ENCODE measurements at regions not wholly inside any gene's neighbourhood (a gene's known extent, or its start where the extent isn't known, plus 50 kb on each side); places are given as distances from the start of the nearest gene placed in this dataset.
"Not testable (repeated sequence)": the region's sequence is repeated elsewhere in the genome, so short reads cannot be mapped to it uniquely, and the experiment has no call there.

DNA sequence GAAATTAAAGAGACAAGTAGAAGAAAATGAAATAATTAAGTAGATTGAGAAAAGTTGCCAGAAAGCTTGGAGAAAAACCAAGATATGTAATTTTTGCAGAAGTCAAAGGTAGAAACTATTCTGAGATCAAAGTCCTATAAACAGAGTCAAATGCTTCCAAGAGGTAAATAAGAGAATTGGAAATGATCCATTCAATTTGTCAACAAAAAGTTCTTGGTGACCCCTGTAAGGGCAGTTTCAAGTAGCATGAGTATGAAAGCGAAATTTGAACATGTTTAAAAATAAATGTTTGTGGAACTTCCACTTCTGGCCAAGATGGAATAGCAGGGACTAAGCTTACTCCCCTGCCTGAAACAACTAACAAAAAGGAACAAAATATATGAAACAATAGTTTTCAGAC lies 562.0 kb downstream of the SMARCA1 start:
- DNase-seq (ENCODE audit: low read depth in 3 of 3) = no peak

DNA sequence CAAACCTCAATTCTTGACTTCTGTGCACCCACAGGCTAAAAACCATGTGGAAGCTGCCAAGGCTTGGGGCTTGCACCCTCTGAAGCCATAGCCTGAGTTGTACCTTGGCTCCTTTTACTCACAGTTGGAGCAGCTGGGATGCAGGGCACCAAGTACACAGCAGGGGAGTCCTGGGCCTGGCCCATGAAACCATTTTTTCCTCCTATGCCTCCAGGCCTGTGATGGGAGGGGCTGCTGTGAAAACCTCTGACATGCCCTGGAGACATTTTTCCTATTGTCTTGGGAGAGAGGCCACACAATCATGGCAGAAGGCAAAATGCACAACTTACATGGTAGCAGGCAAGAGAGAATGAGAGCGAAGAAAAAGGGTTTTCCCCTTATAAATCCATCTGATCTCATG lies 568.6 kb downstream of the SMARCA1 start:
- DNase-seq (ENCODE audit: low read depth in 3 of 3) = not testable (repeated sequence)

DNA sequence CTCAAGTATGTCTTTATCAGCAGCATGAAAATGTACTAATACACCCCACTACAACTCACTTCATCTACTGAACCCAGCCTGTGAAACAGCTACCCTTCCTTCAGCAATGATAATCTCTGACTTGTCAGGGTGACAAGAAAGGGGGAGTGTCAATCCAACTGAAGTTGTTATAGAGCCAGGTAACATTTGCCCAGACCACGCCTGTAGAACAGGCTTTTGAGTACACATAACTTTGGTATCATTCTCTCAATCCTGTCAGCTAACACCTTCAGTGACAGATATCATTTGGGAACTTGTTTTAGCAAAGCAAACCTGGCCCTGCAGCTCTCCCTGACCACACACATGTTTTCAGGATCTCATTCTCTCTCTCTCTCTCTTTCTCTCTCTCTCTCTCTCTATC lies 592.2 kb downstream of the SMARCA1 start:
- no peak for DNase-seq (ENCODE audit: low read depth in 3 of 3)

DNA sequence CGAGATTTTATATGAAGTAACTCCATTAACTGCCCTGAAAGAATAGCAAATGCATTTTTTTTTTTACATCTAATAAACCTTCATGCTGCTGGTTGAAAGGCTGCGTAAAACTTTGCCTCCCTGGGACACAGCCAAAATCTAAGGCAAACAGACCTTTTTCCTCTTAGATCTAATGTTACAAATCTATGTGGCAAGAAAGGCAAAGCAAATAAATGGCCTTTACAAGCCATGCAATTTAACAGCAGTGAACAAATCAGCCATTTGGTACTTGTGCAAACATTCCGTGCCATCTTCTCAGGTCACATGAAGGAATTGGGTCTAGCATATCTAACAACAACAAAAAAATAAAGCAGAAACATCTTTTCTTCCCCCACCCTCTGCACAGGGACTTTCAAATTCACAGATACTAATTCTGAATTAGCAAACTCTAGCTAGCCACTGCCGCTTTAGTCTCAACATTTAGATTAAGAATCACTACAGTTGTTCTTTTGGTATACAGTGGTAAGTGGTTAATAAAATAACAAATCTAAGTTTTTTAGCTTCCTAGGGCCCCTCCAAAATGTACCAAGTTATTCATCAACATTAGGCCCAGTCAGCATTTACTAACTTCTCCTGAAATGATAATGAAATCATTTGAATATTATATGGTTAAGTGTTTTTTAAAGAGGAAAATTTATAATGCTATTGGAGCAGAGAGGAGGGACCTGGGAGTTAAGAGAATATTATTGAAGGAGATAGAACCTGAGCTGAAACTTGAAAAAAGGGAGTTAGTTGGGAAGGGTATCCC lies 593.8 kb downstream of the SMARCA1 start:
- no peak for DNase-seq (ENCODE audit: low read depth in 3 of 3)

DNA sequence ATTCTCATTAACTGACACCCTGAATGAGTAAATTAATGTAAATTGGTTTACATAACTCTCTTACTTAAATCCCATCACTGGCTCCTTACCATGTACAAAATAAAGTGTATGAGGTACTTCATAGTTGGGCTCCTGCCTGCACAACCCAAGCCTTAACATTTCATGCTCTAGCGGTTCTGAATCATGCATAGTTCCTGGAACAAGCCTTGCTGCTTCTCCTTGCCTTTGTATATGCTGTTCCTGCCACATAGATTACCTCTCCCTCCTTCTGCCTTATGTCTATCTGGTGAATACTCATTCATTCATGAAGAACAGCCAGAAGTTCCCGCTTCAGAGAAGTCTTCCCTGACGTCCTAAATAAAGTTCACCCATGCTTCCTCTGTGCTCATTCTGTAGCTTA lies 594.7 kb downstream of the SMARCA1 start:
- DNase-seq (ENCODE audit: low read depth in 3 of 3) = no peak

DNA sequence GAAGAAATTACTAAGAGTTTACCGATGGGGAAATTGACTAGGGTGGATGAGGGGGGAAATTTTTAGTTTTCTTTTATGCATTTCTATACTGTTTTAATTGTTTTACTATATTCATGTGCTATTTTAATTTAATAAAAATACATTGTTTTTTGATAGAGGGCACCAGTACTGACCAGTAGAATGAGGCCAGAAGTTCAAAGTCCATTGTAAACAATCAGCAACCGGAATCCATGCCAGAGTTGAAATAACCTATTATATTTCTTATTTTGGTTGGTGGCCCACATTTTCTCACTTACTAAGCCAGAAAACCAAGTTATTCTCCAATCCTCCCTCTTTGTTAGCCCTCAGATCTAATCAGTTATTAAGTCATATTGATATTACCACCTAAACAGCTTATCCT lies 595.9 kb downstream of the SMARCA1 start:
- no peak for DNase-seq (ENCODE audit: low read depth in 3 of 3)

DNA sequence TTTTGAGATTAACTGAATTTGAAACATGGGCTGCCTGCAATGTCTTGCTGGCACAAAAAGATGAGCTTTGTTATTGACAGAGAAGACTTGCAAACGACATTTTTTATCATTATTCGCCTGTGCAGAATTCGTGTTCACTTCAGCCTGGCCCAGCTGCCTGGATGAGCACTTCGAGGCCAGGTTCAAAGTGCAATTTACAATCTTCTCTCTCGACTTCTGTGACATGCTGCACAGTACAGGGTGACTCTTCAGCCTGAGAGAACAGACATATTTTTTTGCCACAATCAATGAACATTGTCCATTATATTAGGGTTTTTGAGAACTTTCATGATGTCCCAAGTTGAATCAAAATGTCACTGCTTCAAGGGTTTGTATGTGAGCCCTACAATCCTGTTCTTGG lies 616.5 kb downstream of the SMARCA1 start:
- DNase-seq (ENCODE audit: low read depth in 3 of 3) = no peak

DNA sequence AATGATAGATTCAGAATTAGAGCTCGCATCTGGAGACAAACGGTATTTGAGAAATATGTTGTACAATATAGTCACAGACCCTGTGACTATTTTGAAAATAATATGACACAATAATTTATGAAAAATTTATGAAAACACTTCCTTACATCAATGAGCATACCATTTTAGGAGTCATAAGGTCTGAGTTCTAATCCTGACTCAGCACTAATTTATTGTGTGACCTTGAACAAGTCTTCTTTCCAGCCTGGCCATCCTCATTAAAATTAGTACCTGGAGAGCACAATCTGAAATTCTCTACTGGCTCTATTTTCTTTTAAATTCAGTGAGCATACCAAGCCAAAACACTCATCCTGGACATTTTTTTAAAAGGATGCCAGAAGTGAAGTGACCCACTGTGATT lies 622.3 kb downstream of the SMARCA1 start:
- no peak for DNase-seq (ENCODE audit: low read depth in 3 of 3)

DNA sequence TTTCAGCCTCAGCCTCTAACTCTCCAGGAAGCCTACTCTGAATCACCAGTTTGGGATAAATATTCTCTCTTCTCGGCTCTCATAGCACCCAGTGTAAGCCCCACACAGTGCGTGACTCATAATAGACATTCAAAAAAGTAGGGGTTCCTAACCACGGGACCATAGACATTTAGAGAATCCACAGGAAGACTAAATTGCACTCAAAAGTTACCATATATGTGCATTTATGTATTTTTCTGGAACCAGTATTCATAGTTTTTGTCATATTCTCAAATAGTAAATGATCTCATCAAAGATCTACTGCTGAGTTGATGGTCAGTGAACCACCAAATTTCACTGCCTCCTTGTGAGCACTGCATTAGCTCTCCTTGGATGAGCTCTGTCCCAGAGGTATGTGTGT lies 625.7 kb downstream of the SMARCA1 start:
- no peak for DNase-seq (ENCODE audit: low read depth in 3 of 3)

DNA sequence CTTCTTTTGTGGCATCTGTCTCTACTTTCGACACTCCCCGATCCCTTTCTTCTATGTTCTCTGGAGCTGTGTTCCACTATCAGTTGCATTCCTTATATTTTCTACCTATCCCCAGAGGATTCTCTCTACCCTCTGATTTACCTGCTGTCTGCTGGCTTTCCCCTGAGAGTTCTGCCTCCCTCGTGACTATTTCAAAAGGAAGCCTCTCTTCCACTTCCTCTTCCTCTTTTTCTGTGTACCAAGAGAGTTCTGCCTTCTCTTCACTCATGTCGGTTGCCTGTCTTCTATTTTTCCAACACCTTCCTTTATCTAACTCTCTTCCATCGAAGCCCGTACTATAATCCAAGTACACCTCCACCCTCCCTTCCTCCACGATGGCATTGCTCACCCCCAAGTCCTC lies 631.7 kb downstream of the SMARCA1 start:
- no peak for DNase-seq (ENCODE audit: low read depth in 3 of 3)

DNA sequence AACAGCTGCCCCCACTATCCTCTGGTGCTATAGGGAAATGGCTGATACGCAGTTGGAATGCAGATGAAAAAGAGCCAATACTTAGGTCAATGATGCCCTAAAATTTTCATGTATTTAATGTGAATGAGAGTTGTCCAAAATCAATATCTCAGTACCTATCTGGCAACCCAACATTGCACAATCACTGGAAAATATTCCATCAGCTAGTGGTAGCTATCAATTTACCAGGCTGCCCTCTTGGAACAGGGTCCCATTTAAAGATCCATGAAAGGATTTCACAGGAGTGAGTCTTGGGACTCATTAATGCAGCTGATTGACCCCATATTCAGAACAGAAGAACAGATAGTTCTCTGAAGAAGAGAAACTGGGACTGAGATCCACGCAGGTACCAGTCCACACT lies 638.9 kb downstream of the SMARCA1 start:
- DNase-seq (ENCODE audit: low read depth in 3 of 3) = no peak

DNA sequence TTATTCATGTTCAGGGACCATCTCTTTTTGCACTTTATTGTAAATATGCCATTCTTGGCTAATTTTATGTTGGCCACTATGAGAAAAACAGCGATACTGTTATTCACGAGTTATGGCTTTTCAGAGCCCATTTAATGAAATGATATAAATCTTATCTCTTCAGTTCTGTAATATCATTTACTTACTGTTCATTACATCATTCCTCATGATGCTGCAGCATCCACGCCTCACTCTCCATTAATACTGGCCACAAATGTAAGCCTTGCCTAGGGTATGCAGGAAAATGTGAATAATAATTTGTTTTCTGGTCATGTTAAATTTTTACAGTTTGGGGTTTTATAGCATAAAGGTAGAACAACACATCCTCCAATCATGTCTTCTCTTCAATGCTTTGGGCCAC lies 639.6 kb downstream of the SMARCA1 start:
- no peak for DNase-seq (ENCODE audit: low read depth in 3 of 3)

DNA sequence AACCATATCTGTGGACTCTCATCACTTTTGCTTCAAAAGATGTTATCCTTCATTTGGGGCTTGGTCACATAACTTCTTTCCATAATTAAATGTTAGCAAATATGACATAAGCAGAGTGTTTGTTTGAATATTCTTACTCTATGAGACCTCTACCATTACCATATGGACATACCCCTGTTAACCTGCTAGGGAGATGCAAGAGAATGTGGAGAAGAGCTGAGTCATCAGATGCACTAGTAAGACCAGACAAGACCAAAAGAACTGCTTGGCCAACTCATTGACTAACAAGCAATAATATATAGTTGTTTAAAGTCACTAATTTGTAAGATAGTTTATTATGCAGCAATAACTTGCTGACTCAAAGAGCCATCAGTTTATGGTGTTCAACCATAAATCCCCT lies 652.9 kb downstream of the SMARCA1 start:
- DNase-seq (ENCODE audit: low read depth in 3 of 3) = no peak

DNA sequence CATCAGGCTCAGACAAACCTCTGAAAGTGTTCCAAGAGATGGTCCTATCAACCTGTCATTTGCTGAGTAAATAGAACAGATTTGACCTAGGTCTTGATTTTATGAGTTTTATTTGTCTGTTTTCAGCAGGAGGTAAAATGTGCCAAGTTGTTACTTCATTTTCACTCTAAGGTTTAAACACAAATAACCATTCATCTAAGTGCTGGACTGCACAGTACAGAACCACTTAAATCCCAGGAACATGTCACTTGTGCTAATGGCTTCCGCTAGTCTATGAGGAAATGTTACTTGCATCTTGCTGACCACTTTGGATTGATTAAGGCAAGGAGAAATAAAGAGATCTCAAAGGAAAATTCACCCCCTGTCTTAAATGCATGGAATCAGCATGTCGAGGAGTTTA lies 660.7 kb downstream of the SMARCA1 start:
- no peak for DNase-seq (ENCODE audit: low read depth in 3 of 3)

DNA sequence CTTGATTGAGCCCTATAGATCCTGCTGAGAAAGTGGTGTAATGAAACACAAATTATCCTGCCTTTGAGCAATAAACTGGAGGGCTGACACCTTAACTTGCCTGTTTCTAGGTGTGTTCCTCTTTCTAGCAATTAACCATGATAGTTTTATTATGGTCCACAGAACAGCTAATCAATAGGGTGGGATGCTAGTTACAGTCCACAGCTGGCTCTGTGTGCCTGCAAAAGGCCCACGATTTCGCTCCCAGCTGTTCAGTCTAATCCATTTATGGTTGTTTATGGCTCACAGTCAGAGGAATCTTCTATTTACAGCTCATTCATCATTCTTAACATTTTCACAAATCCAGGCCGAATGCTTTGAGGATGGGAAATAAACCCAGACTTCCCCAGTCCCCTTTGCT lies 674.9 kb downstream of the SMARCA1 start:
- DNase-seq (ENCODE audit: low read depth in 3 of 3) = no peak

DNA sequence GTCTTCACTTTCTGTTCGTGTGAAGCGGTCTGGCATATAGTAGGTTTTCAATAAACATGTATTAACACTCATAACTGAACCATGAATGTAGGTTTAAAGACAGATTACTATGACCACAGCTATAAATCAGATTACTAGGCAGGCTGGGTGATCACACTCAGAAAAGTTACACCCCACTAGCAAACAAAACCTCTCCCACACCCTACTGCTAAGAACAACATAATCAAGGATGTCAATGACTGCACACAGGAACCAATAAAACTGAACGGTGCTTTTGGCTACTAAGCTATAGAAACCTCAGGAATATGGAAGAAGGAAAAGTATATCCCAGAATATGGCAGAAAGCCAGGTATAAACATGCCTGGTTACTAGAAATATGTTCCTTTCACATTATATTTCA lies 676.9 kb downstream of the SMARCA1 start:
- DNase-seq (ENCODE audit: low read depth in 3 of 3) = no peak

DNA sequence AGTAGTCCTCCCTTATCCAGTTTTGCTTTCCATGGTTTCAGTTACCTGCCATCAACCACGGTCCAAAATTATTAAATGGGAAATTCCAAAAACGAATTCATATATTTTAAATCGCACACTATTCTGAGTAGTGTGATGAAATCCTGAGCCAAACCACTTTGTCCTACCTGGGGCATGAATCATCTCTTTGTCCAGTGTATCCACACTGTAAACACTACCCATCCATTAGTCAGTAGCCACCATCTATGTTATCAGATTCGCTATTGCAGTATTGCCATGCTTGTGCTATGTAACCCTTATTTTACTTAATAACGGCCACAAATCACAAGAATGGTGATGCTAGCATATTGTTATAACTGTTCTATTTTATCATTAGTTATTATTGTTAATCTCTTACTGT lies 704.6 kb downstream of the SMARCA1 start:
- no peak for DNase-seq (ENCODE audit: low read depth in 3 of 3)

DNA sequence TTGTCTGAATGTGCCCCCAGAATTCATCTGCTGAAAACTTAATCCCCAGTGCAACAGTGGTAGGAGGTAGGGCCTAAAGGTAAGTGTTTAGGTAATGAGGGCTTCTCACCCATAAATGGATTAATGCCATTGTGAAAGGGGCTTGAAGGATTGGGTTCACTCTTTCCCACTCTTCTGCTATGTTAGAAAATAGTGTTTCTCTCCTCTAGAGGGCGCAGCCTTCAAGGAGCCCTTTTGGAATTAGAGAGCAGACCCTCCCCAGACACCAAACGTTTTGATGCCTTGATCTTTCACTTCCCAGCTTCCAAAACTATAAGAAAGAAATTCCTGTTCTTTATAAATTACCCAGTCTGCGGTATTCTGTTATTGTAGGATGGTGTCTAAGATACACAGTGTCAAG lies 706.4 kb downstream of the SMARCA1 start:
- no peak for DNase-seq (ENCODE audit: low read depth in 3 of 3)

DNA sequence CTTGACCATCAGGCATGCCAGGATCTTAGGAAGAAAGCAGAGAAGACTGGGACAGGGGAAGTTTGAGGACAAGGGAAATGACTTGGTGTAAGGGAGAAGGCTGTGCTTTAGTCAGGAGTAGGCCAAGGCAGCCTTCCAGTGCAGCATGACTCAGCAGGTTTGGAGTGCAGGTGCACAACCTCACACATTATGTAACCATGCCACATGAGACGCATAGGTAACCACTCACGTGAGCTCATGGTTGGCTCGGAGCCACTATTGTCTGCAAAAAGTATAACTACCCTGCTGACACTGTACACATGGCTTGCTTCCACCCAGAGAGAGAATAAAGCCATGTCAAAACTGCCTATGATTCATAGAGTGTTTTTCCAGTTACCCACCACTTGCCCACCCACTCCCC lies 715.9 kb downstream of the SMARCA1 start:
- no peak for DNase-seq (ENCODE audit: low read depth in 3 of 3)

DNA sequence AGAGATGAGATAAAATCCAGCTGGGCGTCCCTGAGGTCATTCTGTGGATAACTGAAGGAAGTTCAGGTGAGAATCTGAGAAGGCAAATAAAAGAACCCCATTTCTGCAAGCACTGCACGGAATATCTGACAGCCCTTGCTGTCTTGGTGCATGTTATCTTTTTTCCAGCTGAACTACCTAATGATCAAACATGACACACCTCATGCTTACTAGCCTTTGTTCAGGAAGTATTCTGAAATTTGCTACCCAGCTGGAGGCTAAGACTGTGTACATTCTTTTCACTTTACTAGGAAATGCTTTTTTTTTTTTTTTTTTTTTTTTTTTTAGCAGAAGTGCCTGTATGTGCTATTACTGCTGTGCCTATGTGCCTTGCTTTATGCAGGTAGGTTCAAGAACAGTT lies 718.1 kb downstream of the SMARCA1 start:
- DNase-seq (ENCODE audit: low read depth in 3 of 3) = no peak

DNA sequence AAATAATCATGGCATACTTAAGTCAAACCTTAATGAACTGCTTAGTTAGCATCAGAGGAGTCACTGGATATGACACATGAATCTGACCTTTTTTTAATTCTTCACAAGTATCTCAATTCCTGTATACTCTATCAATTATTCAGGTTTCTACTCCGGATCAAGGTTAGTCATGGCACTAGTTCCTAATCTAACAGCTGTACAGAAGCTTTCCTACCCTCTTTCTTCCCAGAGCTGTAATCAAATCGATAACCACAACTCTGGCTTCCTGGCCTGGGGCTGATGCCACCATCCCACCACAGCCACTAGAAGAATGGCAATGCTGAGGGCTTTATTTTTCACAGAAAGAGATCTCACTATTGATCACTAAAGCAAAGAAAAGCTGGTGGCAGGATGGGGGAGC lies 718.5 kb downstream of the SMARCA1 start:
- no peak for DNase-seq (ENCODE audit: low read depth in 3 of 3)

DNA sequence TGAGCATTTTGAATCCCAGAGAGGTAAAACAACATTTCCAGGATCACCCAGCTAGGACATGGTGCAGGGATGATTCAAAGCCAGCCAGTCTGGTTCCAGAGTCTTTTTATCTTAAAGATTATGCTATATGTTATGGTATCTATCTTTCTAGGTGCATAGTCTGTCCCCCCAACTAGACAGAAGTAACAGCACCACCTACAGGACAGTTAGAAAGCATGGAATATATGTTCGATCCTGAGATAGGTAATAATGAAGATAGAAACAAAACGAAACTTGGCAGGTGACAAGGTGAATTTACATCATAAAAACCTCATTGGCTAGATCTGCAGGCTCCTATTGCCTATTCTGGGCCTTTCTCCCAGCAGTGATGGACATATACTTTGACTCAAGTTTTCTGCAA lies 723.2 kb downstream of the SMARCA1 start:
- DNase-seq (ENCODE audit: low read depth in 3 of 3) = no peak

DNA sequence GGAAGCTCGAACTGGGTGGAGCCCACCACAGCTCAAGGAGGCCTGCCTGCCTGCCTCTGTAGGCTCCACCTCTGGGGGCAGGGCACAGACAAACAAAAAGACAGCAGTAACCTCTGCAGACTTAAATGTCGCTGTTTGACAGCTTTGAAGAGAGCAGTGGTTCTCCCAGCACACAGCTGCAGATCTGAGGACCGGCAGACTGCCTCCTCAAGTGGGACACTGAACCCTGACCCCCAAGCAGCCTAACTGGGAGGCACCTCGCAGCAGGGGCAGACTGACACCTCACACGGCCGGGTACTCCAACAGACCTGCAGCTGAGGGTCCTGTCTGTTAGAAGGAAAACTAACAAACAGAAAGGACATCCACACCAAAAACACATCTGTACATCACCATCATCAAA lies 730.9 kb upstream of the ACTRT1 start:
- DNase-seq (ENCODE audit: low read depth in 3 of 3) = not testable (repeated sequence)

DNA sequence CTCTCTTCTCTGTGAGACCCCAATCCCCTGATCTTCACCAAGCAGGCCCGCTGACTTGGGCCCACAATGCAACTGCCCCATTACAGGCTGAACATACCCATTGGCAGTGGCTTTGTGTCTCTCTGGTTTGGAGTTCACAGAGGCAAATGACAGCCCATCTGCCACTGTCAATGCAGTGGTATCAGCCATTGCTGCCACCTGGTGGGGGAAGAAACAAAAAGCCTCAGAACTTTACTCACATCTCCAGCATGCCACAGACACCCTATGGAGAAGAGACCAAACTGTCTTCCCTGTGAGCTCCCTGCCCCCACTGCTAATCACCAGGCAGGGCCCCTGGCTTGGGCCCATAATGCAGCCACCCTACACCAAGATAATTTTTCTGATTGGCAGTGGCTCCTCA lies 729.3 kb upstream of the ACTRT1 start:
- DNase-seq (ENCODE audit: low read depth in 3 of 3) = peak in 1 of 3 donors; percentile 5

All from stimulated activated CD4-positive, alpha-beta T cell treated with anti-CD3 and anti-CD28 coated beads, TNF-alpha, amount 100 ng/mL, for 48 hours (primary cell).